Coronary artery (tissue), 2 donors: ENCODE measurements at regions not wholly inside any gene's neighbourhood (a gene's known extent, or its start where the extent isn't known, plus 50 kb on each side); places are given as distances from the start of the nearest gene placed in this dataset.

ENCODE experiments used
- DNase-seq: peaks from one replicate; pipeline ENCODE4 v3.0.0-alpha.2; 2017; ENCODE audit warnings: low spot score
- H3K27ac ChIP-seq, 2 donors: fragments of 200-600 bp; sonication (generic); one replicate each; pipeline ENCODE4 v1.5.1; 2016 to 2019
- H3K4me3 ChIP-seq: fragments of 200-600 bp; sonication (generic); 2 replicates; pipeline ENCODE4 v1.5.1; 2016; ENCODE audit warnings: mild to moderate bottlenecking, moderate library complexity
- TF ChIP-seq, protein P1 (sequence below): fragments of 200-600 bp; sonication (generic); IDR thresholded peaks from one replicate; pipeline ENCODE4 v1.5.1; 2019; ENCODE audit warnings: antibody characterized with exemption

GRCh38 chr4:136400829-136401228 is 1131.5 kb downstream of the PCDH18 start:
- TF ChIP-seq, protein P1, sequence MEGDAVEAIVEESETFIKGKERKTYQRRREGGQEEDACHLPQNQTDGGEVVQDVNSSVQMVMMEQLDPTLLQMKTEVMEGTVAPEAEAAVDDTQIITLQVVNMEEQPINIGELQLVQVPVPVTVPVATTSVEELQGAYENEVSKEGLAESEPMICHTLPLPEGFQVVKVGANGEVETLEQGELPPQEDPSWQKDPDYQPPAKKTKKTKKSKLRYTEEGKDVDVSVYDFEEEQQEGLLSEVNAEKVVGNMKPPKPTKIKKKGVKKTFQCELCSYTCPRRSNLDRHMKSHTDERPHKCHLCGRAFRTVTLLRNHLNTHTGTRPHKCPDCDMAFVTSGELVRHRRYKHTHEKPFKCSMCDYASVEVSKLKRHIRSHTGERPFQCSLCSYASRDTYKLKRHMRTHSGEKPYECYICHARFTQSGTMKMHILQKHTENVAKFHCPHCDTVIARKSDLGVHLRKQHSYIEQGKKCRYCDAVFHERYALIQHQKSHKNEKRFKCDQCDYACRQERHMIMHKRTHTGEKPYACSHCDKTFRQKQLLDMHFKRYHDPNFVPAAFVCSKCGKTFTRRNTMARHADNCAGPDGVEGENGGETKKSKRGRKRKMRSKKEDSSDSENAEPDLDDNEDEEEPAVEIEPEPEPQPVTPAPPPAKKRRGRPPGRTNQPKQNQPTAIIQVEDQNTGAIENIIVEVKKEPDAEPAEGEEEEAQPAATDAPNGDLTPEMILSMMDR = no peak
- DNase-seq = no peak
- no peak overlapping the region for H3K27ac ChIP-seq
- no peak overlapping the region for H3K4me3 ChIP-seq

- no peak overlapping the region for H3K27ac ChIP-seq
- TF ChIP-seq, protein P1 = no peak
- no peak for DNase-seq
- H3K4me3 ChIP-seq = no peak overlapping the region
Measured at GRCh38 chr4:136395212-136395722, 1137.0 kb downstream of the PCDH18 start.

DNA sequence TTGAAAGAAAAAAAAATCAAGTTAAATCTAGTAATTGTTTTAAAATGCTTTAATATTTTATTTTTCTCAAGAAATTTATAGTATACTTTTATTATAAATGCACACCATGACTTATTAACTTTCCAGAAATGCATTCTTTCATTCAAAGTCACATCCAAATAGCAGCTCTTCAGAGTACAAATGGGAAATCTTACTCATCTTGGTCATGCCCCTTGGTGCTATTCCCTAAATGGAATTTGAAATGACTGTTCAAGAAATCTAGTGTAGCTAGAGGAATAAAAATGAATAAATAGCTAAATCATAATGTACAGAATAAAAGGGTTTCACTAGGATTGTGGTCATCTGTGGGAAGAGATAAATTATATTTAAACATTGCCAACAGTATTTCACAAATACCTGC is 1139.7 kb downstream of the PCDH18 start:
- H3K27ac ChIP-seq = no peak overlapping the region
- no peak for DNase-seq
- TF ChIP-seq, protein P1 = no peak
- H3K4me3 ChIP-seq = no peak overlapping the region

DNA sequence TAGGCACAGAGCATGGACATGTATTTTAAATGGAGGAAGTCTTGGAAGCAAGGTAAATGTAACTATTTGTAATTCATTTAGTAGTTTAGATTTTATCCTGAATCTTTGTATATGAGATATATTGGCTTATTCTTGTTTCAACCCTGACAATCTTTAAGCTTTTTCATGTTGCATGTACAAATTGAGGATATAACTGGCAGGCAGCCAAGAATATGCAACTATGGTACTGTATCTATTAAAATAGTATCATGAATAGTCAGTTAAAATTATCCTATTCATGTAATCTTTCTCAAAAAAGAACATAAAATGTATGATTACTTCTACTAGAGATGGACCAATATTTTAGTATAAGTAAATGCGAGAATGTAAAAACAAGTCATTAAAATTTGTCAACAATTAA is 1141.5 kb downstream of the PCDH18 start:
- no peak overlapping the region for H3K27ac ChIP-seq
- no peak for DNase-seq
- TF ChIP-seq, protein P1 = no peak
- no peak overlapping the region for H3K4me3 ChIP-seq

DNA sequence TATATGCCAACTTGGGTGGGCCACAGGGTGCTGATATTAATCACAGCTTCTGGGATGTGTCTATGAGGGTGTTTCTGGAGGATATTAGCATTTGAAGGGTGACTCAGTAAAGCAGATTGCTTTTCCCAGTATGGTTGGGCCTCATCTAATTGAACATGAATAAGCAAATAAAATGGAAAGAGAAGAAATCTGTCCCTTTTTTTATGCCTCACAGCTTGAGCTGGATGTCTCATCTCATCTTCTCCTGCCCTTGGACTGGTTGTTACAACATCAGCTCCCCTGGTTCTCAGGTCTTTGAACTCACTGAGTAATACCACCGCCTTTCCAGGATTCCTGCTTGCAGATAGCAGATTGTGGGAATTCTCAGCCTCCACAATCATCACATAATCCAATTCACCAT is 1149.2 kb downstream of the PCDH18 start:
- TF ChIP-seq, protein P1 = no peak
- DNase-seq = no peak
- Histone ChIP-seq H3K27ac (no peak overlapping the region), H3K4me3 (no peak overlapping the region)

DNA sequence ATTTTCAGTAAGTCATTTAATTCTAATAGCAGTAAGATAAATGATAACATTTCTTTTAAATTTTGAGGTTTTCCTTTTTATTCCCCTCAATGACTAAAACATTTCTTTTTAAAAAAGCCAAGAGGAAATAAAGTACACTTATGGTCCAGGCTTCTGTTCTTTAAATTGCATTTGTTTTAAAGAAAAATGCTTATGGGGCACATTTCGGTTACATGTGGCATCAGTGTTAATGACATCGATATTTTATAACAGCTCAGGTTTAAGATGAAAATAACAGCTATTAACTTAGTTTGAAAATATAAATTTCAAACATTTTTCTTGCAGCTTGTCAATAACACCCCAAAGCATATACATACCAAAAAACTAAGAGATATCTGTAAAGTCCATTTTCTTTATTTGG is 1161.1 kb downstream of the PCDH18 start:
- DNase-seq = no peak
- TF ChIP-seq, protein P1 = no peak
- no peak overlapping the region for H3K4me3 ChIP-seq
- no peak overlapping the region for H3K27ac ChIP-seq

DNA sequence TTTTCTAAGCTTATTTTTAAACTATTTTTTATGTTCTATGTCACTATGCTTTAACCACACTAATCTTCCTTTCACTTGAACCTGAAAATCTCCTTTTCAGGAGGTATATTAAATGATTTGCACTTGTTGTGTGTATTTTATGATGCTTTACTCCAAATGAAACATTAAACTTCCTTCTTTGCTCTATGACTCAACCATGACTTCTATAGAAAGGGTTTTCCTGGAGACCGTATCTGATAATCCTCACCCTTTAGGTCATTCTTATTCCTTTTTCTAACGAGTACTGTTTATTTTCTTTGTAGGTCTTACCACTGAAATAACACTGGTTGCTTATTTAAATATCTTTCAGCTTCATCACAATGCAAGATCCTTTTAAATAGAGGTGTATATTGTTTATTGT is 1163.2 kb downstream of the PCDH18 start:
- no peak overlapping the region for H3K4me3 ChIP-seq
- TF ChIP-seq, protein P1 = no peak
- DNase-seq = no peak
- no peak overlapping the region for H3K27ac ChIP-seq
